GM18907 (cell line): ENCODE measurements at regions not wholly inside any gene's neighbourhood (a gene's known extent, or its start where the extent isn't known, plus 50 kb on each side); places are given as distances from the start of the nearest gene placed in this dataset.

Source experiments
- ATAC-seq: cut with Tn5 transposase; IDR thresholded peaks from one replicate; pipeline ENCODE4 v1.9.1; 2021; ENCODE audit warnings: mild to moderate bottlenecking, moderate library complexity; ENCODE audit not compliant: unreplicated experiment

GRCh38 chr20:48195121-48195870 is 410.0 kb upstream of the SULF2 start:
- no peak for ATAC-seq

- no peak for ATAC-seq
Measured at GRCh38 chr20:48194583-48194982, 409.3 kb upstream of the SULF2 start.

DNA sequence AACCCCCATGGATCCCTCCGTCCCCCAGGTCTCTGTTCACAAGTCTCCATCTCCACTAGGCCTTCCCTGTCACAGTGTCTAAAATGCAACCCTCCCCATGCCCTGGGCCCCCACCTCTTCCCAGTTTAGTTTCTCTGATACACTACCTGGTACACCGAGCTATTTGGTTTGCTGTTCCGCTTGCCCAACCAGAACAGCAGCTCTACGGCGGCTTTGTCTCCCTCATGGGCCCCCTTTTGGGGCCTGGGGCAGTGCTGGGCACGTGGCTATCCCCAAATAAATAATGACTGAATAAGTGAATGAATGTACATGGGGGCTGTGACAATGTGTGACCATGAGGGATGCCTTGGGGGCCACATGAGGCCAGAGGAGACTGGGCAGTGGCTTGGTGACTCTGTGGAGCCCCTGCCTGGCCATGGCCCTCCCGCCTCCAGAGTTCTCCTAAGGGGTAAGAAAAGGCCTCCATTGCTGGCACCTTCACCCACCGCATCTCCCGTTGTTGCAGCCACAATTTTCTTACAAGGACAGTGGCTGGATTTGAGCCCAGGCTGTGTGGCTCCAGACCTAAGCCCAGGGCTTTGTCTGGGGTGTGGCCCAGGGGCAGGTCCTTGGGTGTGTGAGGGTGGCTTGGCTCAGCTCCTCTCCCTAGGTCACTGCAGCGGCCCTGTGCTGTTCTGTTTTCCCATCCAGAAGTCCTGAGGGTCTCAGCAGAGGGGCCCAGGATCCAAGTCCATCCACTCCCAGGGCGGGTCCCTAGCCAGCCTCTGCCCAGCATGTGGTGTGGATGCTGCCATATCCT is 408.5 kb upstream of the SULF2 start:
- no peak for ATAC-seq

GRCh38 chr20:48192109-48192508 is 406.8 kb upstream of the SULF2 start:
- no peak for ATAC-seq

DNA sequence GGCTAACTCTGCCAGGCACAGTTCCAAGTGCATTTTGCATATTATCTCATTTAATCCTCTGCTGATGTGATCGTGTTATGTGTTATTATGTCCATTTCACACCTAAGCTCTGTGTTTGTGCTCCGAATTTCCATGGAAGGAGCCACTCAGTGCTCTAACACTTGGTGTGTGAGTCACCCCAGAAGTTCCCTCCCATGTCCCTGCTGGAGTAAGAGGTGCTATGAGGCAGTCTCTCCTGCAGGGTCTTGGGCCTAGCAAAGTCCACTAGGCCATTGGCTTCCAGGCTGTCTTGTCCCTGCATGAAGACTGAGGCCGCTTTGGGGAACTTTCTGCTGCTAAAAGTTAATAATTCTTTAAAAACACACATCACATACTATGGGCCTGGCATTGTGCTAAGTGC is 405.9 kb upstream of the SULF2 start:
- no peak for ATAC-seq

- no peak for ATAC-seq
Measured at GRCh38 chr20:48190757-48191156, 405.5 kb upstream of the SULF2 start.

- ATAC-seq = no peak
Measured at GRCh38 chr20:48189181-48189580, 403.9 kb upstream of the SULF2 start.

- ATAC-seq = no peak
Measured at GRCh38 chr20:48187851-48188250, 402.6 kb upstream of the SULF2 start.

DNA sequence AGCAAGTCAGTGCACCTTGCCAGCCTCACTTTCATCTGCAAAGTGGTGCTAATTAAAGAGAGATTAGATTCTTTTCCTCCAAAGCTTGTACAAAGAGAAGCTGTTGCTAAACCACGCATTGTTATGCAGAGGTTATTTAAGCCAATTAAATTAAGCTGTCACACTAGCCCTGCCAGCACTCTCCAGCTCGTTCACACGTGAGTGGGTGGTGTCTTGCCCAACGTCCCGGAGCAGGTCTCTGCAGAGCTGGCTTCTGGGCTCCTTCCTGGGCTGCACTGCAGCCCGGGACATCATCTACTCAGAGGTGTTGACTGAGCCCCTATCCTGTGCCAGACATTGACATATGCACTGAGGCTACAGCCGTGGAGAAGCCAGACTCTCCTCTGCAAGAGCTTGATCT is 401.6 kb upstream of the SULF2 start:
- ATAC-seq = no peak

GRCh38 chr20:48186447-48186846 is 401.2 kb upstream of the SULF2 start:
- no peak for ATAC-seq

- ATAC-seq = no peak
Measured at GRCh38 chr20:48184229-48184628, 398.9 kb upstream of the SULF2 start.

GRCh38 chr20:48181261-48181935 is 396.1 kb upstream of the SULF2 start:
- ATAC-seq = no peak

- no peak for ATAC-seq
Measured at GRCh38 chr20:48180618-48181017, 395.3 kb upstream of the SULF2 start.

GRCh38 chr20:48180024-48180423 is 394.7 kb upstream of the SULF2 start:
- no peak for ATAC-seq

DNA sequence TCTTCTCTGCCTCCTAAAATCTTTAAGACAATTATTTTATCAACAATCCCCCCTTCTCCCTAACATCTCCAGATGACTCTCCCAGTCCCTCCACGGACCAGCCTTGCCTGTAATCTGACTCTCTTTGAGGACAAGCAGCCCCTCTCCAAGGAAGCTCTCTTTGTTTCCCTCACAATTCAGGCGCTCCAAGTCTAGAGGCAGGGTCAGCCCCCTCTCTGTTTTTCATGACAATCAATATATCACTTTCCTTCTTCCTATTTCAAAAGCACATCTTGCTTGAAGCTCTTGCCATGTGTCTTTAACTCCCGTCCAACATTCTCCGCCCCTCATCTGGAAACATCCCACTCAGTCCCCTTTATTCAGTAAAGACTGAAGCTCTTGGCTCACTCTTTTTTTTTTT is 393.4 kb upstream of the SULF2 start:
- no peak for ATAC-seq

DNA sequence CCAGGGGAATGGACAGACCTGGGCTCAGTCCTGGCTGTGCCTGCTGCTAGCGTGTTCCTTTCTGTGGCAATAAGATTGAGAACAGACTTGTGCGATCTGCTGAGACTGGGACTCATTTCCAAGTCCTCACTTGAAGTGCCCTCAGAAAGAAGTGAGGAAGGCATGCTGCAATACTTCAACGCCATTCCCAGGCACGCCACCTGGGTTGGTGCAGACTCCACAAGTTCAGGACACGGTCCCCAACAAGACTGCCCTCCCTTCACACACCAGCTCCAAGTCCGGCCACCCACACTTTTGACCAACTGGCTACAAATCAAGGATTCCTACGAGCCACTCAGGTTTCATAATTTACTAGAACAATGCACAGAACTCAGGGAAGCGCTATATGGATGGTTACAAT is 391.8 kb upstream of the SULF2 start:
- ATAC-seq = no peak

DNA sequence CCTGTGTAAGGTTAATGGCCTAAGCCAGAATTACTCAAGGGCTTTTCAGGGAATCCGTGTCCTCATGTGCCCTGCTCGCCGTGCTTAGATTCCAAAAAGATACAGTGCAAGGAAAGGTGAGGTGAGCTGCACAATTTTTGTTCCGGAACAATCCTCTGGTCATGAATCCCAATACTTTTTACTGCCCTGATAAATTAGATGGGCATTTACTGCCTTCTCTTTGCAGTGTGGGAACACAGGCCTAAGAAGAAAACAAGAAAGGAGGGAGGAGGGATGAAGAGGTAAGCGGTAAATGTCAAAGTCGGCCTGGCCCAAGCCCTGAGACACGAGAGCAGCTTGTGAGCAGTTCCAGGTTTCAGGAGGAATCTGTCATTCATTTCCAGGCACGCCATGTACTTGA is 390.9 kb upstream of the SULF2 start:
- ATAC-seq = no peak

- ATAC-seq = no peak
Measured at GRCh38 chr20:48175261-48175660, 390.0 kb upstream of the SULF2 start.

- no peak for ATAC-seq
Measured at GRCh38 chr20:48172357-48172702, 387.0 kb upstream of the SULF2 start.

- ATAC-seq = no peak
Measured at GRCh38 chr20:48171626-48172356, 386.5 kb upstream of the SULF2 start.

- ATAC-seq = no peak
Measured at GRCh38 chr20:48171071-48171470, 385.8 kb upstream of the SULF2 start.
